Mucosa of descending colon (tissue), 3 donors: ENCODE measurements at regions not wholly inside any gene's neighbourhood (a gene's known extent, or its start where the extent isn't known, plus 50 kb on each side); places are given as distances from the start of the nearest gene placed in this dataset.

Experiments used
- ATAC-seq: fragments of 200-7000 bp; cut with Tn5 transposase; one replicate; pipeline ENCODE4 v1.9.1; 2020; ENCODE audit warnings: mild to moderate bottlenecking, moderate library complexity
- DNase-seq, 3 donors: peaks; one replicate each; pipeline ENCODE4 v3.0.0-alpha.2; 2020
- H3K36me3 ChIP-seq: fragments of 200-600 bp; one replicate; pipeline ENCODE4 v1.8.0; 2021; ENCODE audit warnings: low read depth, mild to moderate bottlenecking
- H3K4me1 ChIP-seq: fragments of 200-600 bp; one replicate; pipeline ENCODE4 v1.8.0; 2021; ENCODE audit warnings: low read depth, mild to moderate bottlenecking
- H3K4me3 ChIP-seq: fragments of 200-600 bp; one replicate; pipeline ENCODE4 v1.8.0; 2021; ENCODE audit warnings: mild to moderate bottlenecking
- H3K9me3 ChIP-seq: fragments of 200-600 bp; one replicate; pipeline ENCODE4 v1.8.0; 2021; ENCODE audit warnings: mild to moderate bottlenecking
- intact Hi-C, 2 donors: fragments of 100-400 bp; cut with DNase I in 1 of 2; cut with micrococcal nuclease in 1 of 2; formaldehyde crosslinking; loops; one replicate each; pipeline versions ENCODE4 v1.11.0 to v1.11.1; 2022; cut with DNase I, micrococcal nuclease
- TF ChIP-seq, protein P1 (sequence below): fragments of 200-600 bp; IDR thresholded peaks from one replicate; pipeline ENCODE4 v1.8.0; 2022; ENCODE audit warnings: antibody characterized with exemption, mild to moderate bottlenecking
- donor health status: DM: no; HTN: no; CAD: no; lungs with moderate emphysema.
- donor health status: DM: no; HTN: no; CAD: no.
- donor health status: DM: no; HTN: yes; CAD: no.

GRCh38 chrX:113412106-113412505 lies 571.5 kb upstream of the AMOT start:
- Histone ChIP-seq H3K4me1 (no peaks in the 10 kb centered on the region), H3K9me3 (no peaks in the 10 kb centered on the region), H3K36me3 (no peaks in the 10 kb centered on the region), H3K4me3 (no peak overlapping the region)
- ATAC-seq (no peak), DNase-seq (no peak)
- TF ChIP-seq, protein P1, sequence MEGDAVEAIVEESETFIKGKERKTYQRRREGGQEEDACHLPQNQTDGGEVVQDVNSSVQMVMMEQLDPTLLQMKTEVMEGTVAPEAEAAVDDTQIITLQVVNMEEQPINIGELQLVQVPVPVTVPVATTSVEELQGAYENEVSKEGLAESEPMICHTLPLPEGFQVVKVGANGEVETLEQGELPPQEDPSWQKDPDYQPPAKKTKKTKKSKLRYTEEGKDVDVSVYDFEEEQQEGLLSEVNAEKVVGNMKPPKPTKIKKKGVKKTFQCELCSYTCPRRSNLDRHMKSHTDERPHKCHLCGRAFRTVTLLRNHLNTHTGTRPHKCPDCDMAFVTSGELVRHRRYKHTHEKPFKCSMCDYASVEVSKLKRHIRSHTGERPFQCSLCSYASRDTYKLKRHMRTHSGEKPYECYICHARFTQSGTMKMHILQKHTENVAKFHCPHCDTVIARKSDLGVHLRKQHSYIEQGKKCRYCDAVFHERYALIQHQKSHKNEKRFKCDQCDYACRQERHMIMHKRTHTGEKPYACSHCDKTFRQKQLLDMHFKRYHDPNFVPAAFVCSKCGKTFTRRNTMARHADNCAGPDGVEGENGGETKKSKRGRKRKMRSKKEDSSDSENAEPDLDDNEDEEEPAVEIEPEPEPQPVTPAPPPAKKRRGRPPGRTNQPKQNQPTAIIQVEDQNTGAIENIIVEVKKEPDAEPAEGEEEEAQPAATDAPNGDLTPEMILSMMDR: no peak
- intact Hi-C loops: no loop called here

DNA sequence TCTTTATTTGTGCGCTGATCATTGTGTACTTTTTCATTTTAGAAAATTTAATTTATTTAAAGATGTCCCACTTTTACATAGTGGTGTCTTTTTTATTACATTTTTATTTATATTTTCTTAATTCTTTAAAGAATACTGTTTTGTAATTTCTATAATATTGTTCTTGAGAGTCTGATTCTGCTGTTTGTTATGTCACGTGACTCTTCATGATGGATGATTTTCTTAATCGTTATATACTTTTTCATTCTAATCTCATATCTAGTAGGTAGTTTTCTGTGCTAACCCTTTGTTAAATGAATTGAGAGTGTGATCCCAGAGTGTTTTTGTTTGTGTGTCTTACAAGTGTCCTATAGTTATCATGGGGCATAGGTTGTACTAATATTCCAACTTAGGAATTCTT lies 568.2 kb upstream of the AMOT start:
- no peak for ATAC-seq
- DNase-seq: no peak
- Histone ChIP-seq H3K4me3 (no peak overlapping the region), H3K36me3 (no peaks in the 10 kb centered on the region), H3K9me3 (no peaks in the 10 kb centered on the region), H3K4me1 (no peaks in the 10 kb centered on the region)
- TF ChIP-seq, protein P1: no peak
- intact Hi-C loops: no loop called here

DNA sequence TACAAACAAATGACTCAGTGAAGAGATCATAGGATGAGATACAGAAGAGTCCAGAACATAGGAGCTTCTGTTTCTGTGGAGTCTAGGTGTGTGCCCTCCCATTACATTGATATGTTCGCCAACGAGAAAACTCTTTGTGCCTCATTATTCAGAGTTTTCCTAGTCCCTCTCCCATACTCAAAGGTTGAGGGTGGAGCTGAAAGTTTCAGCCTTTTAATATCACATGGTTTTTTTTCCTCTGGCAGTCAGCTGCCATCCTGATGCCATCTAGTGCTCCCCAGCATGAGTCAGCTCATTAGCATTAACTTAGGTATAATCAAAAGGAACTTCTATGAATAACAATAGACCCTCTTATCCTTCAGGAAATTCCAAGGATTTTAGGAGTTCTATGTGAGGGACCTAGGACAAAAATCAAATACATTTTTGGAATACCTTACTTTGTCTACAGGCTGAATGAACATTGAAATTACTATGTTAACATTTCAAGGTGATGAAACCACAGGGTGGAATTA lies 559.6 kb upstream of the AMOT start:
- intact Hi-C loops: no loop called here
- H3K36me3 ChIP-seq: no peaks in the 10 kb centered on the region
- TF ChIP-seq, protein P1: no peak
- H3K9me3 ChIP-seq: no peaks in the 10 kb centered on the region
- no peak overlapping the region for H3K4me3 ChIP-seq
- ATAC-seq: no peak
- DNase-seq: no peak
- no peaks in the 10 kb centered on the region for H3K4me1 ChIP-seq

DNA sequence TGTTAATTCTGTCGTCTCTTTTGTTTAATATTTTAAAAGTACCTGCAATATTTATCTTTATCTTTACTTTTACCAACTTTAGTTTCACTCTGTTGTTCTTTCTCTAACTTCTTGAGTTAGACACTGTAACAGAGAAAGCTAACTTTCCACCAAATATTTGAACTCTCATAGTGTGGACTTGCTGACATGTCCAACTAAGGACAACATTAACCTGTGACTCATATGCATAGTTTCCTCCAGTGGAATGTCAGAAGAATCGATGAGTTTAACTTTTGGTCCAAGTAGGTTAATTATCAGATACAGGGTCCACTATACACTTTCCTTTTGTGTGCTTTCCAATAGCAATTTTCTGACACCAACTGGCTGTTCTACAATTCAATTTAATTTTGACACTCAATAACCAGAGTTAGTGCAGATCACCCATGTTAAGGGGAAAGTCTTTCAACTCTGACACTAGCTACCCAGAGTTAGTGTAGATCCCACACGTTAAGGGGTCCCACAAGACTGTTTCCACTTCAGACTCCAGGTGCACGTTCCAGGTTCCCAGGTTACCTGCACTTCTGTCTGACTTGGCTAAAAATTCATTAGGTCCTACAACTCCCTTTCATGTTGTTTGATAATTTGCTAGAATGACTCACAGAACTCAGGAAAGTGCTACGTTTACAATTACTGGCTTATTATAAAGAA lies 559.0 kb upstream of the AMOT start:
- Histone ChIP-seq H3K4me3 (no peak overlapping the region), H3K9me3 (no peaks in the 10 kb centered on the region), H3K36me3 (no peaks in the 10 kb centered on the region), H3K4me1 (no peaks in the 10 kb centered on the region)
- intact Hi-C loops: no loop called here
- TF ChIP-seq, protein P1: no peak
- DNase-seq (no peak), ATAC-seq (no peak)

DNA sequence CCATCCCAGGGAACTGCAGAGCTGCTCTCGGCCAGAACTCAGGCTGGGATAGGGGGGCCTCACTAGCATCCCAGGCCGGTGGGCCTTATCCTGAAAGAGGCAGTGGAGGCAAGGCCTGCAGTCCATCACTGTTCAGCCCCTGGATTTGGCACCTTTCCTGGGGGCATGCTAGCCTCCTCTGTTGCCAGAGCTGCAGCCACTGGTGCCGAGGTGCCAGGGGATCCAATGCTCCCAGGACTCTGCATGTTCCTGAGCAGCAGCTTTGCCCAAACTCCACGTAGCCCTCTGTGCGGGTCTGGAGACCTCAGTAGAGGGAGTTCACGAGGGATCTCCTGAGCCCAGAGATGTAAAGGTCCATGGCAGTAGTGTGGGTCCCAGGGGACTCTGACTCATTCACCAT lies 551.7 kb upstream of the AMOT start:
- intact Hi-C loops: no loop called here

More for the DNA sequence above, 551.7 kb upstream of the AMOT start:
- TF ChIP-seq, protein P1: no peak
- Histone ChIP-seq H3K9me3 (no peaks in the 10 kb centered on the region), H3K36me3 (no peaks in the 10 kb centered on the region), H3K4me1 (no peaks in the 10 kb centered on the region), H3K4me3 (no peak overlapping the region)
- DNase-seq (peak in 1 of 3 donors; percentile 19), ATAC-seq (no peak)
